GM23338 (cell line): ENCODE measurements at regions not wholly inside any gene's neighbourhood (a gene's known extent, or its start where the extent isn't known, plus 50 kb on each side); places are given as distances from the start of the nearest gene placed in this dataset.

ENCODE experiments used
- ATAC-seq: fragments of 200-7000 bp; cut with Tn5 transposase; 3 replicates; pipeline ENCODE4 v1.9.1; 2020
- DNase-seq: peaks from one replicate; pipeline ENCODE4 v3.0.0-alpha.2; 2015; ENCODE audit warnings: low spot score
- H2AFZ ChIP-seq: fragments of 200-600 bp; sonication (generic); 2 replicates; pipeline ENCODE4 v1.8.0; 2016; ENCODE audit warnings: antibody characterized with exemption, mild to moderate bottlenecking, moderate library complexity
- H3F3A ChIP-seq: fragments of 200-600 bp; sonication (generic); replicated peaks from 2 replicates; pipeline ENCODE4 v1.8.0; 2017; ENCODE audit warnings: antibody characterized with exemption, mixed run types, low read depth
- H3K27ac ChIP-seq: fragments of 200-600 bp; sonication (generic); 2 replicates; pipeline ENCODE4 v1.6.1; 2016; ENCODE audit warnings: low read depth
- H3K27me3 ChIP-seq: fragments of 200-600 bp; sonication (generic); 2 replicates; pipeline ENCODE4 v1.8.0; 2016; ENCODE audit warnings: mild to moderate bottlenecking, mixed run types, moderate library complexity; ENCODE audit not compliant: insufficient read depth
- H3K36me3 ChIP-seq: fragments of 200-600 bp; sonication (generic); 2 replicates; pipeline ENCODE4 v1.8.0; 2016; ENCODE audit warnings: mild to moderate bottlenecking; ENCODE audit not compliant: insufficient read depth
- H3K4me1 ChIP-seq: fragments of 200-600 bp; sonication (generic); 2 replicates; pipeline ENCODE4 v1.8.0; 2016; ENCODE audit warnings: mild to moderate bottlenecking, moderate library complexity; ENCODE audit not compliant: insufficient read depth
- H3K4me2 ChIP-seq: fragments of 200-600 bp; sonication (generic); 2 replicates; pipeline ENCODE4 v1.7.1; 2017; ENCODE audit warnings: mixed run types
- H3K4me3 ChIP-seq: fragments of 200-600 bp; sonication (generic); 2 replicates; pipeline ENCODE4 v1.6.1; 2016; ENCODE audit warnings: mixed run types
- H3K79me2 ChIP-seq: fragments of 200-600 bp; sonication (generic); replicated peaks from 2 replicates; pipeline ENCODE4 v1.8.0; 2017; ENCODE audit warnings: mild to moderate bottlenecking; ENCODE audit not compliant: insufficient read depth
- H3K9me2 ChIP-seq: fragments of 200-600 bp; sonication (generic); 2 replicates; pipeline ENCODE4 v1.8.0; 2017; ENCODE audit not compliant: insufficient read depth
- H4K20me1 ChIP-seq: fragments of 200-600 bp; sonication (generic); replicated peaks from 2 replicates; pipeline ENCODE4 v1.8.0; 2017; ENCODE audit warnings: mild to moderate bottlenecking; ENCODE audit not compliant: insufficient read depth
- H3K27ac Mint-ChIP-seq: 2 replicates; pipeline ENCODE4 v1.8.0; 2020; ENCODE audit warnings: inconsistent platforms, mild to moderate bottlenecking, moderate library complexity, mixed read lengths
- H3K27me3 Mint-ChIP-seq: 3 replicates; pipeline ENCODE4 v1.8.0; 2022; ENCODE audit warnings: low read depth, mild to moderate bottlenecking, moderate library complexity, mixed read lengths, inconsistent platforms; ENCODE audit not compliant: insufficient read depth, poor library complexity
- H3K36me3 Mint-ChIP-seq: 3 replicates; pipeline ENCODE4 v1.8.0; 2021; ENCODE audit warnings: low read depth, mild to moderate bottlenecking, inconsistent platforms, moderate library complexity, mixed read lengths
- H3K4me1 Mint-ChIP-seq: 3 replicates; pipeline ENCODE4 v1.8.0; 2020; ENCODE audit warnings: mild to moderate bottlenecking, inconsistent platforms, mixed read lengths
- H3K4me3 Mint-ChIP-seq: 3 replicates; pipeline ENCODE4 v1.8.0; 2021; ENCODE audit warnings: moderate library complexity, mild to moderate bottlenecking, inconsistent platforms, mixed read lengths
- H3K9me3 Mint-ChIP-seq: 3 replicates; pipeline ENCODE4 v1.8.0; 2020; ENCODE audit warnings: moderate library complexity, mild to moderate bottlenecking, inconsistent platforms, mixed read lengths
- EZH2 ChIP-seq: fragments of 200-600 bp; sonication (generic); IDR thresholded peaks from one replicate; pipeline ENCODE4 v1.8.0; 2017; ENCODE audit warnings: antibody characterized with exemption, mild to moderate bottlenecking, low read depth; ENCODE audit not compliant: unreplicated experiment
- EZH2phosphoT487 ChIP-seq: fragments of 200-600 bp; sonication (generic); IDR thresholded peaks from one replicate; pipeline ENCODE4 v1.8.1; 2018; ENCODE audit warnings: antibody characterized with exemption; ENCODE audit not compliant: unreplicated experiment
- STAT1 ChIP-seq: IDR thresholded peaks from one replicate; pipeline ENCODE4 v1.6.1; 2016; ENCODE audit warnings: antibody characterized with exemption; ENCODE audit not compliant: unreplicated experiment
- ZNF331 ChIP-seq: fragments of 250-450 bp; sonication (Bioruptor Pico); IDR thresholded peaks from 2 replicates; pipeline ENCODE4 v1.5.0; 2020; ENCODE audit warnings: low read depth, mild to moderate bottlenecking, moderate library complexity
- TF ChIP-seq, protein P1 (sequence below): fragments of 250-450 bp; sonication (Bioruptor Pico); IDR thresholded peaks from 2 replicates; pipeline ENCODE4 v1.5.0; 2020; ENCODE audit warnings: mild to moderate bottlenecking, moderate library complexity
- TF ChIP-seq, protein P2 (sequence below): IDR thresholded peaks from one replicate; pipeline ENCODE4 v1.6.1; 2018; ENCODE audit warnings: antibody characterized with exemption; ENCODE audit not compliant: unreplicated experiment
- TF ChIP-seq, protein P3 (sequence below): IDR thresholded peaks from 2 replicates; pipeline ENCODE4 v1.6.1; 2016; ENCODE audit warnings: antibody characterized with exemption

DNA sequence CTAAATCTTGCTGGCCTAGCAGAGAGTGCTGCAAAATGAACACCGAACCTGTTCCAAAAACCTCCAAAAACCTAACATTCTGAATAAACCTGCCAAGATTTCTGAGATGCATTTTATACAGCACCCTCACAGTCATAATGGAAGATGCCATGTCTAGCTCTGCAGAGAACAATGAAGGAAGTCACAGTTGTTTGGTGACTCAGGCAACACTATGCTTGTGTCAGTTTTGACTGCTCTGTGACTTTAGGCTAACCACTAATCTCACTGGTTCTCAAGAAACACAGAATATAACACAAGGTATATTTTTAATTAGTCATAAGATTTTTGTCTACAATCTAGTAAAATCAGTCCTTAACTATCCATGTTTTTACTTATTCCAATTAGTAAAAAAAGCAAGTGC lies 606.6 kb downstream of the TBL1XR1 start:
- Histone ChIP-seq H3K4me1 (no peaks in the 10 kb centered on the region; the same call in 1 of the 2 replicates), H3K9me2 (no peaks in the 10 kb centered on the region), H3K79me2 (no peaks in the 10 kb centered on the region), H3K36me3 (no peaks in the 10 kb centered on the region), H3F3A (no peaks in the 10 kb centered on the region), H3K27me3 (no peaks in the 10 kb centered on the region), H4K20me1 (no peaks in the 10 kb centered on the region), H3K27ac (no peak overlapping the region), H2AFZ (no peak overlapping the region), H3K4me2 (no peak overlapping the region), H3K4me3 (no peak overlapping the region)
- Mint-ChIP-seq H3K4me1 (peaks cover 8% of the 10 kb centered on the region; the same call in 2 of the 3 replicates), H3K4me3 (no peak overlapping the region), H3K27me3 (no peaks in the 10 kb centered on the region), H3K27ac (no peak overlapping the region), H3K9me3 (no peaks in the 10 kb centered on the region), H3K36me3 (no peaks in the 10 kb centered on the region)
- no peak for ATAC-seq
- DNase-seq, result no peak
- TF ChIP-seq, protein P1, sequence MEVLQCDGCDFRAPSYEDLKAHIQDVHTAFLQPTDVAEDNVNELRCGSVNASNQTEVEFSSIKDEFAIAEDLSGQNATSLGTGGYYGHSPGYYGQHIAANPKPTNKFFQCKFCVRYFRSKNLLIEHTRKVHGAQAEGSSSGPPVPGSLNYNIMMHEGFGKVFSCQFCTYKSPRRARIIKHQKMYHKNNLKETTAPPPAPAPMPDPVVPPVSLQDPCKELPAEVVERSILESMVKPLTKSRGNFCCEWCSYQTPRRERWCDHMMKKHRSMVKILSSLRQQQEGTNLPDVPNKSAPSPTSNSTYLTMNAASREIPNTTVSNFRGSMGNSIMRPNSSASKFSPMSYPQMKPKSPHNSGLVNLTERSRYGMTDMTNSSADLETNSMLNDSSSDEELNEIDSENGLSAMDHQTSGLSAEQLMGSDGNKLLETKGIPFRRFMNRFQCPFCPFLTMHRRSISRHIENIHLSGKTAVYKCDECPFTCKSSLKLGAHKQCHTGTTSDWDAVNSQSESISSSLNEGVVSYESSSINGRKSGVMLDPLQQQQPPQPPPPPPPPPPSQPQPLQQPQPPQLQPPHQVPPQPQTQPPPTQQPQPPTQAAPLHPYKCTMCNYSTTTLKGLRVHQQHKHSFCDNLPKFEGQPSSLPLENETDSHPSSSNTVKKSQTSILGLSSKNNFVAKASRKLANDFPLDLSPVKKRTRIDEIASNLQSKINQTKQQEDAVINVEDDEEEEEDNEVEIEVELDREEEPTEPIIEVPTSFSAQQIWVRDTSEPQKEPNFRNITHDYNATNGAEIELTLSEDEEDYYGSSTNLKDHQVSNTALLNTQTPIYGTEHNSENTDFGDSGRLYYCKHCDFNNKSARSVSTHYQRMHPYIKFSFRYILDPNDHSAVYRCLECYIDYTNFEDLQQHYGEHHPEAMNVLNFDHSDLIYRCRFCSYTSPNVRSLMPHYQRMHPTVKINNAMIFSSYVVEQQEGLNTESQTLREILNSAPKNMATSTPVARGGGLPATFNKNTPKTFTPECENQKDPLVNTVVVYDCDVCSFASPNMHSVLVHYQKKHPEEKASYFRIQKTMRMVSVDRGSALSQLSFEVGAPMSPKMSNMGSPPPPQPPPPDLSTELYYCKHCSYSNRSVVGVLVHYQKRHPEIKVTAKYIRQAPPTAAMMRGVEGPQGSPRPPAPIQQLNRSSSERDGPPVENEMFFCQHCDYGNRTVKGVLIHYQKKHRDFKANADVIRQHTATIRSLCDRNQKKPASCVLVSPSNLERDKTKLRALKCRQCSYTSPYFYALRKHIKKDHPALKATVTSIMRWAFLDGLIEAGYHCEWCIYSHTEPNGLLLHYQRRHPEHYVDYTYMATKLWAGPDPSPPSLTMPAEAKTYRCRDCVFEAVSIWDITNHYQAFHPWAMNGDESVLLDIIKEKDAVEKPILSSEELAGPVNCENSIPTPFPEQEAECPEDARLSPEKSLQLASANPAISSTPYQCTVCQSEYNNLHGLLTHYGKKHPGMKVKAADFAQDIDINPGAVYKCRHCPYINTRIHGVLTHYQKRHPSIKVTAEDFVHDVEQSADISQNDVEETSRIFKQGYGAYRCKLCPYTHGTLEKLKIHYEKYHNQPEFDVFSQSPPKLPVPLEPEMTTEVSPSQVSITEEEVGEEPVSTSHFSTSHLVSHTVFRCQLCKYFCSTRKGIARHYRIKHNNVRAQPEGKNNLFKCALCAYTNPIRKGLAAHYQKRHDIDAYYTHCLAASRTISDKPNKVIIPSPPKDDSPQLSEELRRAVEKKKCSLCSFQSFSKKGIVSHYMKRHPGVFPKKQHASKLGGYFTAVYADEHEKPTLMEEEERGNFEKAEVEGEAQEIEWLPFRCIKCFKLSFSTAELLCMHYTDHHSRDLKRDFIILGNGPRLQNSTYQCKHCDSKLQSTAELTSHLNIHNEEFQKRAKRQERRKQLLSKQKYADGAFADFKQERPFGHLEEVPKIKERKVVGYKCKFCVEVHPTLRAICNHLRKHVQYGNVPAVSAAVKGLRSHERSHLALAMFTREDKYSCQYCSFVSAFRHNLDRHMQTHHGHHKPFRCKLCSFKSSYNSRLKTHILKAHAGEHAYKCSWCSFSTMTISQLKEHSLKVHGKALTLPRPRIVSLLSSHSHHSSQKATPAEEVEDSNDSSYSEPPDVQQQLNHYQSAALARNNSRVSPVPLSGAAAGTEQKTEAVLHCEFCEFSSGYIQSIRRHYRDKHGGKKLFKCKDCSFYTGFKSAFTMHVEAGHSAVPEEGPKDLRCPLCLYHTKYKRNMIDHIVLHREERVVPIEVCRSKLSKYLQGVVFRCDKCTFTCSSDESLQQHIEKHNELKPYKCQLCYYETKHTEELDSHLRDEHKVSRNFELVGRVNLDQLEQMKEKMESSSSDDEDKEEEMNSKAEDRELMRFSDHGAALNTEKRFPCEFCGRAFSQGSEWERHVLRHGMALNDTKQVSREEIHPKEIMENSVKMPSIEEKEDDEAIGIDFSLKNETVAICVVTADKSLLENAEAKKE (CRISPR knock-in tag), result no peak
- TF ChIP-seq, protein P2, sequence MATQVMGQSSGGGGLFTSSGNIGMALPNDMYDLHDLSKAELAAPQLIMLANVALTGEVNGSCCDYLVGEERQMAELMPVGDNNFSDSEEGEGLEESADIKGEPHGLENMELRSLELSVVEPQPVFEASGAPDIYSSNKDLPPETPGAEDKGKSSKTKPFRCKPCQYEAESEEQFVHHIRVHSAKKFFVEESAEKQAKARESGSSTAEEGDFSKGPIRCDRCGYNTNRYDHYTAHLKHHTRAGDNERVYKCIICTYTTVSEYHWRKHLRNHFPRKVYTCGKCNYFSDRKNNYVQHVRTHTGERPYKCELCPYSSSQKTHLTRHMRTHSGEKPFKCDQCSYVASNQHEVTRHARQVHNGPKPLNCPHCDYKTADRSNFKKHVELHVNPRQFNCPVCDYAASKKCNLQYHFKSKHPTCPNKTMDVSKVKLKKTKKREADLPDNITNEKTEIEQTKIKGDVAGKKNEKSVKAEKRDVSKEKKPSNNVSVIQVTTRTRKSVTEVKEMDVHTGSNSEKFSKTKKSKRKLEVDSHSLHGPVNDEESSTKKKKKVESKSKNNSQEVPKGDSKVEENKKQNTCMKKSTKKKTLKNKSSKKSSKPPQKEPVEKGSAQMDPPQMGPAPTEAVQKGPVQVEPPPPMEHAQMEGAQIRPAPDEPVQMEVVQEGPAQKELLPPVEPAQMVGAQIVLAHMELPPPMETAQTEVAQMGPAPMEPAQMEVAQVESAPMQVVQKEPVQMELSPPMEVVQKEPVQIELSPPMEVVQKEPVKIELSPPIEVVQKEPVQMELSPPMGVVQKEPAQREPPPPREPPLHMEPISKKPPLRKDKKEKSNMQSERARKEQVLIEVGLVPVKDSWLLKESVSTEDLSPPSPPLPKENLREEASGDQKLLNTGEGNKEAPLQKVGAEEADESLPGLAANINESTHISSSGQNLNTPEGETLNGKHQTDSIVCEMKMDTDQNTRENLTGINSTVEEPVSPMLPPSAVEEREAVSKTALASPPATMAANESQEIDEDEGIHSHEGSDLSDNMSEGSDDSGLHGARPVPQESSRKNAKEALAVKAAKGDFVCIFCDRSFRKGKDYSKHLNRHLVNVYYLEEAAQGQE, result no peak
- TF ChIP-seq STAT1 (no peak), EZH2phosphoT487 (no peak), EZH2 (no peak), ZNF331 (no peak)
- TF ChIP-seq, protein P3, sequence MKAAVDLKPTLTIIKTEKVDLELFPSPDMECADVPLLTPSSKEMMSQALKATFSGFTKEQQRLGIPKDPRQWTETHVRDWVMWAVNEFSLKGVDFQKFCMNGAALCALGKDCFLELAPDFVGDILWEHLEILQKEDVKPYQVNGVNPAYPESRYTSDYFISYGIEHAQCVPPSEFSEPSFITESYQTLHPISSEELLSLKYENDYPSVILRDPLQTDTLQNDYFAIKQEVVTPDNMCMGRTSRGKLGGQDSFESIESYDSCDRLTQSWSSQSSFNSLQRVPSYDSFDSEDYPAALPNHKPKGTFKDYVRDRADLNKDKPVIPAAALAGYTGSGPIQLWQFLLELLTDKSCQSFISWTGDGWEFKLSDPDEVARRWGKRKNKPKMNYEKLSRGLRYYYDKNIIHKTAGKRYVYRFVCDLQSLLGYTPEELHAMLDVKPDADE, result no peak
